ENCODE measurements at regions not wholly inside any gene's neighbourhood (a gene's known extent, or its start where the extent isn't known, plus 50 kb on each side); places are given as distances from the start of the nearest gene placed in this dataset.
A peak's percentile ranks its signal among the peaks of the same experiment; 100 is the strongest.

DNA sequence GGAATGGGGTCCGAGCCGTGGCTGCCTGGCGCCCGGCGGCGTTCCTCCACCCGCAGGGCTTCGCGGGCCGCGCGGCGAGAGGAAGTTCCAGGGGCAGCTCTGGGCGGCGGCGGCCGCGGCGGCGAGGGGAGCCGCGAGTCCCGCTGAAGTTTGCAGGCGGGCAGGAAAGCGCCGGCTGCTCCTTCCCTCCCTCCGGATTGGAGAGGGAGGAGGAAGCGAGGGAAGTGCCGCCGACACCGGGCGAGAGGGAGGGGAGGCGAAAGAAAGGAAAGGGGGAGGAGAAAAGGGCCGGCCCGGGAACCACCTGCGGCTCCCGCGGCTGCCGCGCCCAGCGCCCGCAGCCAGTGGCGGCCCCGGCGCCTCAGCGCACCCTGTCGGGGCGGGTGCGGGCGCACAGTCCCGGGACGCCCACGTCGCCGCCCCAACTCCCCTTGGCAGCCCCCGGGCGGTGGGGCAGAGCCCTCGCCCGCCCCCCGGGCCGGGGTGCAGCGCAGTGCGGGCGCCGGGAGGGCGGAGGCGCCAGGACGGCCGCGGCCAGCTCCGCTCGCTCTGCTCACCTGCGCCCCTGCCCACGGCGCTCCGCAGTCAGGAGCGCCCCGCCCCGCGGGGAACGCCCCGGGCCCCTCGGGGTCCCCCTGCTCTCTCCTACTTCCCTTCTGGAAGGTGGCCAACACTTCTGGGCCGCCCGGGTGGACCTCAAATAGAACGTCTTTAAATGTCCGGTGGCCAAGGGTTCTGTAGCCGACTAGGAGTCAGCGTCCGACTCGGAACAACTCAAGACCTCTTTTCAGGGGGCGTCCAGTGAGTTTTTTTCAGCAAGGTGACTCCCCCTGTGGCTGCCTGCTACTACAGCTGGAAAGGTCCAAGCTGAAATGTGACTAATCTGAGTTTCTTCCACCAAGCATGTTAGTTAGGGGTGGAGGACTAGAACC is 80.3 kb upstream of the CCDC28A start:
- Histone ChIP-seq H3K9me3 (ENCODE audit: control insufficient read depth, low read length) (no peaks in the 10 kb centered on the region), H3K4me1 (ENCODE audit: control insufficient read depth, insufficient read depth, low read length) (peaks cover 3% of the 10 kb centered on the region), H3K27me3 (ENCODE audit: control insufficient read depth, insufficient read depth) (no peaks in the 10 kb centered on the region), H3K4me3 (ENCODE audit: low read length) (peak overlapping the region; percentile 68), H3K27ac (ENCODE audit: low read length) (peak overlapping the region; percentile 32)
- under 1% methylated on average over 92 of the region's 92 CpGs for WGBS
- DNase-seq (peak; percentile 57 to 84 (median 77)), ATAC-seq (peak; percentile 70 to 71)
- intact Hi-C loops (cut with DNase I), result loop anchor here (5.0 kb wide), 1 partner anchor 74 kb away; no protein-coding TSS in a partner anchor

DNA sequence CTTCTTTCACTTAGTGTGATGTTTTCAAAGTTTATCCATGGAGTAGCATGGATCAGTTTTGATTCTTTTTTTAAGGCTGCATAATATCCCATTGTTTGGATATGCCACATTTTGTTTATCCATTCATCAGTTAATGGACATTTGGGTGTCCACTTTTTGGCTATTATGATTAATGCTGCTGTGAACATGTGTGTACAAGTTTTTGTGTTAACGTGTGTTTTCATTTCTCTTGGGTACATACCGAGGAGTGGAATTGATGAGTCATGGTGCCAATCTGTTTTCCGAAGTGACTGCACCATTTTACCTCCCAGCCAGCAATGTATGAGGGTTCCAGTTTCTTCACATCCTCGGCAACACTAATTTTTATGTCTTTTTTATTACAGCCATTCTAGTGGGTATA is 78.4 kb upstream of the CCDC28A start:
- Histone ChIP-seq H3K9me3 (ENCODE audit: control insufficient read depth, low read length) (no peaks in the 10 kb centered on the region), H3K4me1 (ENCODE audit: control insufficient read depth, insufficient read depth, low read length) (peaks cover 3% of the 10 kb centered on the region), H3K27me3 (ENCODE audit: control insufficient read depth, insufficient read depth) (no peaks in the 10 kb centered on the region), H3K4me3 (ENCODE audit: low read length) (no peak overlapping the region), H3K27ac (ENCODE audit: low read length) (no peak overlapping the region)
- no peak for DNase-seq
- WGBS, result 94% methylated on average over 4 of the region's 4 CpGs
- ATAC-seq, result no peak
- intact Hi-C loops (cut with DNase I), result no loop called here

- H3K9me3 ChIP-seq (ENCODE audit: control insufficient read depth, low read length), result no peaks in the 10 kb centered on the region
- peaks cover 1% of the 10 kb centered on the region for H3K4me1 ChIP-seq (ENCODE audit: control insufficient read depth, insufficient read depth, low read length)
- intact Hi-C loops (cut with DNase I), result no loop called here
- ATAC-seq (no peak), DNase-seq (no peak)
- no peak overlapping the region for H3K27ac ChIP-seq (ENCODE audit: low read length)
- H3K4me3 ChIP-seq (ENCODE audit: low read length), result no peak overlapping the region
- no peaks in the 10 kb centered on the region for H3K27me3 ChIP-seq (ENCODE audit: control insufficient read depth, insufficient read depth)
Observed at GRCh38 chr6:138714493-138714892, 59.1 kb upstream of the CCDC28A start.

DNA sequence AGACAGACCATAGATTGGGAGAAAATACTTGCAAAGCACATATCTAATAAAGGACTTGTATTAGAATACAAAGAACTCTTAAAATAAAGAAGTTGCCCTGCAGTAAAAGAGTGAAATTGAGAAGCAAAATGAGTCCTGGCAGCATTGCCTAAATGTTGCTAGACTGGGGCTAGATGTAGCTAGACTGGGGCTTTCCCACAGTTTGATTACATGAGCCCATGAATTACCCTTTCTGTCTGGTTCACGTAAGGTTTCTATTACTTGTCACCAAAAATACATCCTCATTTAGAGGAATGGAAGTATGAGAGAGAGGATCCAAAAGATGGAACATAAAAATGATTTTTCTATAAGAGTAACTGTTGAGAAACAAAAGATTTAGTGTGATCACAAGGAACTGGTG is 57.6 kb upstream of the CCDC28A start:
- Histone ChIP-seq H3K27ac (ENCODE audit: low read length) (no peak overlapping the region), H3K4me3 (ENCODE audit: low read length) (no peak overlapping the region), H3K9me3 (ENCODE audit: control insufficient read depth, low read length) (no peaks in the 10 kb centered on the region), H3K4me1 (ENCODE audit: control insufficient read depth, insufficient read depth, low read length) (peaks cover 4% of the 10 kb centered on the region), H3K27me3 (ENCODE audit: control insufficient read depth, insufficient read depth) (no peaks in the 10 kb centered on the region)
- DNase-seq, result no peak
- intact Hi-C loops (cut with DNase I), result no loop called here
- ATAC-seq, result no peak
- WGBS, result 85% methylated on average over 1 of the region's 1 CpG

DNA sequence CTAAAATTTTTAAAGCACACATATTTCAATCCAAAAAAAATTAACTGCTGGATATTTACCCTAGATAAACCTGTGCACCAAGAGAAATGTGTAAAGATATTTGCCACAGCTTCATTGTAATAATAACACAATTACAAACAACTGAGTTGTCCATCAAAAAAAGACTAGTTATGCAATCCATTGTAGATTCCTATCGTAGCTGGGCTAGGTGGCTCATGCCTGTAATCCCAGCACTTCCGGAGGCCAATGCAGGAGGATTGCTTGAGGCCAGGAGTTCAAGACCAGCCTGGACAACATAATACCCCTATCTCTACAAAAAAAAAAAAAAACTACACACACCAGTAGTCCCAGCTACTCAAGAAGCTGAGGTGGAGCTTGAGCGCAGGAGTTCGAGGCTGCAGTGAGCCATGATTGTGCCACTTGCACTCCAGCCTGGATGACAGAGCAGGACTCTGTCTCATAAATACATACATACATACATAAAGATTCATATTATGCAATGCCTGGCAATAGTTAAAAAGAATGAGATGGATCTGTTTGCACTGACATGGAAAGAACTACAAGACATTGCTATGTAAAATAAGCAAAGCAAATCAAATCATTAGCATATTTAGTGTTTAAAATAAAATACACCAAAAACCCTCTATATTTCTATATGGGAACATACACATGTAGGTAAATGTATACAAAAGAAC is 56.5 kb upstream of the CCDC28A start:
- no peak overlapping the region for H3K4me3 ChIP-seq (ENCODE audit: low read length)
- no peak for DNase-seq
- WGBS, result 90% methylated on average over 4 of the region's 4 CpGs
- intact Hi-C loops (cut with DNase I), result no loop called here
- peaks cover 4% of the 10 kb centered on the region for H3K4me1 ChIP-seq (ENCODE audit: control insufficient read depth, insufficient read depth, low read length)
- H3K9me3 ChIP-seq (ENCODE audit: control insufficient read depth, low read length), result no peaks in the 10 kb centered on the region
- no peak overlapping the region for H3K27ac ChIP-seq (ENCODE audit: low read length)
- no peaks in the 10 kb centered on the region for H3K27me3 ChIP-seq (ENCODE audit: control insufficient read depth, insufficient read depth)
- no peak for ATAC-seq

DNA sequence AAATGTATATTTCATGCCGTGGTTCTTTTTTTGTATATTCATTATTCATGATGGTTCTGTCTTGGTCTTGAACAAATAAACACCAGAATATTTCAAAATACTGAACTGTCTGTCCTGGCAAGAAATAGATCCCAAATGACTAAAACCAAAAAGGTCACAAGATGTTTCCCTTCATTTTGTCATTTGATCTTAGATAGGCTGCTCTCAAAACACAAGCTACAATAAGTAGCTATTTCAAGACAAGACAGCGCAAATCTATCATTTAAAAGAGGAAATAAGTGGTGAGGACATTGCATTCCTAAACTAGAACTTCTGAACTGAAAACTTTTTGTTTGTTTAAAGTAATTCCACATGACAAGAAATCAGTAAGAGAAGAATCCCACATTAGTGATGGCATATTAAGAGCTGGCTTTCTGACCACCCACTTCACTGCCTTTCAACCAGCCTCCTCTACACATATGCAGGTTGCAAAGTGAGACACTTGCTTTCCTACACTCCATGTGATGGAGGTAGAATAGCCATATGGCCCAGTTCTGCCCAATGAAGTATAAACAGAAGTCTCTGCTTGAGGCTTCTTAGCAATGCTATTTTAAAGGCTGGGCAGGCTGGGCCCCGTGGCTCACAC is 54.4 kb upstream of the CCDC28A start:
- intact Hi-C loops (cut with DNase I), result no loop called here
- no peak overlapping the region for H3K4me3 ChIP-seq (ENCODE audit: low read length)
- peak; percentile 31 to 32 for ATAC-seq
- peak overlapping the region; percentile 17 for H3K27ac ChIP-seq (ENCODE audit: low read length)
- 51% methylated on average over 3 of the region's 3 CpGs for WGBS
- no peak for DNase-seq
- peaks cover 4% of the 10 kb centered on the region for H3K4me1 ChIP-seq (ENCODE audit: control insufficient read depth, insufficient read depth, low read length)
- H3K27me3 ChIP-seq (ENCODE audit: control insufficient read depth, insufficient read depth), result no peaks in the 10 kb centered on the region
- no peaks in the 10 kb centered on the region for H3K9me3 ChIP-seq (ENCODE audit: control insufficient read depth, low read length)

DNA sequence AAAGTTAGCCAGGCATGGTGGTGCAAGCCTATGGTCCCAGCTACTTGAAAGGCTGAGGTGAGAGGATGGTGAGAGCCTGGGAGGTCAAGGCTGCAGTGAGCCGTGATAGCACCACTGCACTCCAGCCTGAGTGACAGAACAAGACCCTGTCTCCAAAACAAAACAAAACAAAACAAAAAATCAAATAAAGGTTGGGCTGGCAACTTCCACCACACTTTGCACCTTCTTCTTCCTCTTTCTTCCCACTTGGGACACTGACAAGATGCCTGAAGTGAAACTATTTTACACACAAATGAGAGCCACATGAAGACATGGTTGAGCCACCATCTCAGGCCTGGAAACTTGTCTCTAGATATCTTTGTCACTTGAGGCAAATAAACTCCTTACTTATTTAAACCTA is 53.8 kb upstream of the CCDC28A start:
- Histone ChIP-seq H3K9me3 (ENCODE audit: control insufficient read depth, low read length) (no peaks in the 10 kb centered on the region), H3K27me3 (ENCODE audit: control insufficient read depth, insufficient read depth) (no peaks in the 10 kb centered on the region), H3K27ac (ENCODE audit: low read length) (peak overlapping the region; percentile 17), H3K4me3 (ENCODE audit: low read length) (no peak overlapping the region), H3K4me1 (ENCODE audit: control insufficient read depth, insufficient read depth, low read length) (peaks cover 4% of the 10 kb centered on the region)
- DNase-seq, result no peak
- ATAC-seq, result no peak
- intact Hi-C loops (cut with DNase I), result no loop called here
- WGBS, result 78% methylated on average over 1 of the region's 1 CpG

DNA sequence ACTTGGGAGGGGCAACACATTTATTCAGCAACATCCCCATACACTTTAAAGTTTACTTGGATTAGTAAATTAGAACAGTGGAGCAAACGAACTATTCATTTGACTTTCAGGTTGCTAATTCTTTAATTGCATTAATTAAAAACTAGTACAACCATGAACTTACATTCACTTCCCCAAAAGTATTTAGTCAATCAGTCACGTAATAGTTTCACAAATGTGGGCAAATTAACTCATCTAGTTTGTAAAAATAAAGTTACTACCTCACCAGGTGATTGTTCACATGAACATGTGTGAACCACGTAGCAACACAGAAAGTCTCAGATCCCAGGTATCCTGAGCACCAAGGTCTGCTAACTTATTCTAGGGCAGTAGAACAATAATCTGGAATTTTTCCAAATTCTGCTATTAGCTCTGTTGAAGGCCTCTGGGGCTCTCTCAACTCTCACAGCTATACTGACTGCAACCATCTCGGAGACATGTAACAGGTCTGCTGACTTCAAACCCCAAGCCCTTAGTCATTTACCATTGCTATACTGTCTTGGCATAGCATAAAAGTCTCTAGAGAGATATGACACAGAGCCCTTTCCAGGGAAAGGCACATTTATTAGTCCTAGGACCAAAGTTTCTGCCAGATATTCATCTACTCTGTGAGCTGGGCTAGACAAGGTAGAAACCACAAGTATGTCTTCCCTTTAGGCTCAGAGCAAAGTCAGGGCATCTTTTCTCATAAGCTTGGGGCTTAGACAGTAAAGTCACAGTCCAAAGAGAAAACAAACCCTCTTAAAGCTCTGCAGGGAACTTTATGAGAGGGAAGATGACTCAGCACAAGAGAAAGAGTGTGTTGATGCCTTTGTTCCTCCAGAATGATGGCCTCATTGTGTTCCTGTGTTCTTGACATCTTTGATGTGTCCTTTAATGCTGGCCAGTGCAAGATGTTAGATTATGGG is 50.9 kb upstream of the CCDC28A start:
- Histone ChIP-seq H3K27me3 (ENCODE audit: control insufficient read depth, insufficient read depth) (no peaks in the 10 kb centered on the region), H3K9me3 (ENCODE audit: control insufficient read depth, low read length) (no peaks in the 10 kb centered on the region), H3K4me3 (ENCODE audit: low read length) (no peak overlapping the region), H3K4me1 (ENCODE audit: control insufficient read depth, insufficient read depth, low read length) (peaks cover 4% of the 10 kb centered on the region), H3K27ac (ENCODE audit: low read length) (no peak overlapping the region)
- 81% methylated on average over 4 of the region's 4 CpGs for WGBS
- intact Hi-C loops (cut with DNase I), result no loop called here
- DNase-seq (no peak), ATAC-seq (no peak)

Measured in right cardiac atrium (tissue), 5 donors.